HG03469 (cell line): ENCODE measurements at regions not wholly inside any gene's neighbourhood (a gene's known extent, or its start where the extent isn't known, plus 50 kb on each side); places are given as distances from the start of the nearest gene placed in this dataset.

ENCODE experiments used
- ATAC-seq: cut with Tn5 transposase; IDR thresholded peaks from one replicate; pipeline ENCODE4 v1.9.1; 2021; ENCODE audit warnings: mild to moderate bottlenecking, moderate library complexity, moderate number of reproducible peaks; ENCODE audit not compliant: unreplicated experiment

DNA sequence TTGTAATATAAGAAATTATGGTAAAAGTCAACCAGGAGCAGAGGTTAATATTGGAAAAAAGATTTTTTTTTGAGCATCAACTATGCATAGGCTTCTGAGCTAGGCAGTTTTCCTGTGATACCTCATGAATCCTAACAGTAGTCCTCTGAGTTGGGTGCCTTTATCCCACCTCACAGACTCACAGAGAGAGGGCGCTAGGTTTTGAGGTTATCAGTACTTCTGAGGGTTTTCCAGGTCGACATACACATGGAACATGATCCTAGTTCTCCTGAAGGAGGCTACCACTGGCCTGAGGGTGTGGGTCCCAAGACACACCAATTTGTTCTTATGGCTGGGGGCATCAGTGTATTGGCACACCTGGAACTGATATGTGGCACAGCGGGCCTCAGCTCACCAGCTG, 358.8 kb upstream of the JAG1 start:
- no peak for ATAC-seq

DNA sequence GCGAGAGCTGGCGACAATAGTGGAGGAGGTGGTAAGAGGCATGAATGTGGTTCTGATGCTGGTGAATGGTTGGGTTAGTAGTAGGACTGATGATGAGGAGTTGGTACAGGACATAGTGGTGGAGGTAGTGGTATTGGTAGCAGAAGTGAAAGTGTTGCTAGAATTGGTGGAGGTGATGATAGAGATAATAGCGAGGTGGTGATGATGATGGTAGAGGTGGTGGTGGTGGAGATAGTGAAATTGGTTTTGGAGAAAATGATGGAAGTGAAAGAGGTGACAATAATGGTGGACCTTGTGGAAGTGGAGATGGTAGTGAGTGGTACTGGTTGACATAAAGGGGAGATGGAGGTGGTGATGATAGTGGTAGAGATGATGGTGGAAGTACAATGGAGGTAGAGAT, 360.2 kb upstream of the JAG1 start:
- ATAC-seq, result no peak

GRCh38 chr20:11035211-11035610, 361.4 kb upstream of the JAG1 start:
- no peak for ATAC-seq

- ATAC-seq, result no peak
Observed at GRCh38 chr20:11041396-11041795, 367.6 kb upstream of the JAG1 start.

- no peak for ATAC-seq
Observed at GRCh38 chr20:11043001-11043400, 369.2 kb upstream of the JAG1 start.

GRCh38 chr20:11044561-11044960, 370.8 kb upstream of the JAG1 start:
- ATAC-seq, result no peak

- ATAC-seq, result no peak
Observed at GRCh38 chr20:11045412-11046175, 371.8 kb upstream of the JAG1 start.

- ATAC-seq, result no peak
Observed at GRCh38 chr20:11047559-11047958, 373.8 kb upstream of the JAG1 start.

GRCh38 chr20:11048739-11049138, 374.9 kb upstream of the JAG1 start:
- no peak for ATAC-seq

DNA sequence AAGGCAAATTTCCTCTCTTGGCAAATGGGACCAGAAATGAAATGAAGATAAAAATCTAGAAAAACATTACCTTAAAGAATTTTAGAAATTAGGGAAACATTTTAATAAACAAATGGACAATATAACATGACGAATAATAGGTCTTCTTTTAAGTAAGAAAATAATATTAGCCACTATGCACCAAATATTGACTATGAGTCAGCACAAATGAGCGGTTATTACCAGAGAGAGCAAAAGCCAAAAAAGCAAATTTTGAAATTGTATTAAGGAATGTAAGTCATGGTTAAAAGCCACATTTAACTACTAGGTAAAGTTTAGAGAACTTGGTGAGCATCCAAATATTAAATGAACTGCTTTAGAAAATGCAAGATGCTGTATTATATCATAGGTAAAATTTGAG, 376.6 kb upstream of the JAG1 start:
- ATAC-seq, result no peak

GRCh38 chr20:11051136-11051535, 377.3 kb upstream of the JAG1 start:
- ATAC-seq, result no peak

DNA sequence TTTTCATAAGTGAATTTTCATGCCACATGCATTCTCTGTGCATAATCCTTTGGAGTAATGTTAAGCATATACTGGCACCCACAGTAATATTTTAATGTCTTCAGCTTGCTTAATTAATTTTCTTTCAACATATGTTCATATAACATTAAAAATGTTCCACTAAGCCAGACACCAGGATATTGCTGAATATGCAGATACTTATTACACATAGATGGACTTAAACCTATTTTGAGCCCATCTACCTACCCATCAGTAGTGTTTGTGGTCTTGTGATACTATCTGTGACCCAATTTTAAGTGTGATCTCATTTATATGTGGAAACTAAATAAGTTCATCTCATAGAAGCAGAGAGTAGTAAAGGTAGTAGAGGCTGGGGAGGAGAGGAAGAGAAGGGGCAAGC, 379.5 kb upstream of the JAG1 start:
- no peak for ATAC-seq

- no peak for ATAC-seq
Observed at GRCh38 chr20:11054266-11054993, 380.6 kb upstream of the JAG1 start.

GRCh38 chr20:11056414-11056813, 382.6 kb upstream of the JAG1 start:
- ATAC-seq, result no peak

DNA sequence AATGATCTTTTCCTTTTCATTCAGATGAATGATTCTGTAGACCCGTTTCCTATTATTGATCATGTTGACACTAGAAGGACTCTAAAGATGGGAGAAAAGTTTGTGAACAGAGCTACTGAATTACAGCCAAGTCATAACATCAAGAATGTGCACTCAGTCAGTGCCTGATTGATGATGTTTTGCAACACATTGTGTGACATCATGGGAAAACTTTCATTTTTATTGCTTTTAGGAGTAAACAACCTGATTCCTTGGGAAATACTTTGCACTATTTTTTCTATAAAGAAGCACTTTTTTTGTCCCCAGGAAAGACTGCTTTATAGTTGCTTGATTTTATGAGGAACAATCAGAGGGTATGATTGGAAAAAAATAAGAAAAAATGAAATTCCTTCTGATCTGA, 383.8 kb upstream of the JAG1 start:
- no peak for ATAC-seq

GRCh38 chr20:11059659-11060058, 385.9 kb upstream of the JAG1 start:
- ATAC-seq, result no peak

GRCh38 chr20:11060423-11061185, 386.8 kb upstream of the JAG1 start:
- ATAC-seq, result no peak

DNA sequence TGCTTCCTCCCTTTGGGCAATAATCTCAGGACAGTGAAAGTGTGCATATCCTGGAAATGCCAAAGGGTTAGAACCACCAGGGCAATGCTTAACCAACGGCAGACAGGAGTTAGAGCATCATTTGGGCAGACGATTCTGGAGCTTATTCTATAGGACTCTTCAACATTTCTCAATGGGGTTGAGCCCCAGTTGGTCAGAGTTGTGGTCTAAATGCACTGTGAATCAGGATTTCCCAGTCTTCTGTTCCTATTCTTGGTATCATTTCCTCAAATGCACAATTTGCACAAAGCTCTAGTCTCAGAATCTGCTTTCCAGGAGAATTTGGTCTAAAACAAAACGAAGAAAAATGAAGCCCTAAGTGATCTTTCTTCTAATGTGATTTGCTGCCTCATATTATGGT, 389.6 kb upstream of the JAG1 start:
- no peak for ATAC-seq

- ATAC-seq, result no peak
Observed at GRCh38 chr20:11064946-11065345, 391.1 kb upstream of the JAG1 start.

DNA sequence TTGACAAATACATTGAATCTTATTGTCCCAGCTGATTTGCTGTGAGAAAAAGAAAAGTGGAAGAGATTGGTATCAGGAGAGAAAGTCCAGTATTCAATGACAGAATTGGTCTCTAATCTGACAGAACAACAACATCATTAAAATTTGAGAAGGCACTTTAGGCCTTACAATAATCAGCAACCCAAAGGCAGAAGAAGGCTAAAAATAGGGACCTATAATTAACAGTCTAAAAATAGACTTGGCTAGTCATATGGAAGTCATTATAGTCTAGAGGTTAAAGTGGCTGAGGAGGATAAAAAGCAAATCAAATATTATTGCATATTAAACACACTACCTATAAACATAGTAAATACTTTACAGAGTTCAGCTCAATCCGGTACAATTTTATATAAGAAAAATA, 393.6 kb upstream of the JAG1 start:
- ATAC-seq, result no peak

GRCh38 chr20:11072982-11073381, 399.2 kb upstream of the JAG1 start:
- no peak for ATAC-seq
